ENCODE measurements at regions not wholly inside any gene's neighbourhood (a gene's known extent, or its start where the extent isn't known, plus 50 kb on each side); places are given as distances from the start of the nearest gene placed in this dataset.

DNA sequence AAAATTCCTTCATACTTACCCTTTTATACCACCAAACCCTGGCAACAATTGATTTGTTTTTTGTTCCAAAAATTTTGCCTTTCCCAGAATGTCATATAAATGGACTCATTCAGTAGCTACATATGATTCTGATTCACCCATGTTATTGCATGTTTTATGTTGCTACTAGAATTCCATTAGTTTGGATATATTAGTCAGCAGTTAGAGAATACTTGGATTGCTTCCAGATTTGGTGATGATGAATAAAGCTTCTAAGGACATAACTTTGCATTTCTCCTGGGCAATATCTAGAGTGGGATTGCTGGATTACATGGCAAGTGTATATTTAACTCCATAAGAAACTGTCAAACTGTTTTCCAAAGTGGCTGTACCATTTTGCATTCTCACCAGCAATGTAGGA lies 806.9 kb downstream of the DNAJB9 start:
- TF ChIP-seq, protein P1, sequence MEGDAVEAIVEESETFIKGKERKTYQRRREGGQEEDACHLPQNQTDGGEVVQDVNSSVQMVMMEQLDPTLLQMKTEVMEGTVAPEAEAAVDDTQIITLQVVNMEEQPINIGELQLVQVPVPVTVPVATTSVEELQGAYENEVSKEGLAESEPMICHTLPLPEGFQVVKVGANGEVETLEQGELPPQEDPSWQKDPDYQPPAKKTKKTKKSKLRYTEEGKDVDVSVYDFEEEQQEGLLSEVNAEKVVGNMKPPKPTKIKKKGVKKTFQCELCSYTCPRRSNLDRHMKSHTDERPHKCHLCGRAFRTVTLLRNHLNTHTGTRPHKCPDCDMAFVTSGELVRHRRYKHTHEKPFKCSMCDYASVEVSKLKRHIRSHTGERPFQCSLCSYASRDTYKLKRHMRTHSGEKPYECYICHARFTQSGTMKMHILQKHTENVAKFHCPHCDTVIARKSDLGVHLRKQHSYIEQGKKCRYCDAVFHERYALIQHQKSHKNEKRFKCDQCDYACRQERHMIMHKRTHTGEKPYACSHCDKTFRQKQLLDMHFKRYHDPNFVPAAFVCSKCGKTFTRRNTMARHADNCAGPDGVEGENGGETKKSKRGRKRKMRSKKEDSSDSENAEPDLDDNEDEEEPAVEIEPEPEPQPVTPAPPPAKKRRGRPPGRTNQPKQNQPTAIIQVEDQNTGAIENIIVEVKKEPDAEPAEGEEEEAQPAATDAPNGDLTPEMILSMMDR (IDR thresholded peaks at IDR 0.05; ENCODE audit: insufficient read depth, low read length) = no peak
- TF ChIP-seq POLR2AphosphoS5 (IDR thresholded peaks at IDR 0.05; ENCODE audit: low read depth) (no peak), GABPA (IDR thresholded peaks at IDR 0.05; ENCODE audit: low read depth) (no peak)
- TF ChIP-seq, protein P2, sequence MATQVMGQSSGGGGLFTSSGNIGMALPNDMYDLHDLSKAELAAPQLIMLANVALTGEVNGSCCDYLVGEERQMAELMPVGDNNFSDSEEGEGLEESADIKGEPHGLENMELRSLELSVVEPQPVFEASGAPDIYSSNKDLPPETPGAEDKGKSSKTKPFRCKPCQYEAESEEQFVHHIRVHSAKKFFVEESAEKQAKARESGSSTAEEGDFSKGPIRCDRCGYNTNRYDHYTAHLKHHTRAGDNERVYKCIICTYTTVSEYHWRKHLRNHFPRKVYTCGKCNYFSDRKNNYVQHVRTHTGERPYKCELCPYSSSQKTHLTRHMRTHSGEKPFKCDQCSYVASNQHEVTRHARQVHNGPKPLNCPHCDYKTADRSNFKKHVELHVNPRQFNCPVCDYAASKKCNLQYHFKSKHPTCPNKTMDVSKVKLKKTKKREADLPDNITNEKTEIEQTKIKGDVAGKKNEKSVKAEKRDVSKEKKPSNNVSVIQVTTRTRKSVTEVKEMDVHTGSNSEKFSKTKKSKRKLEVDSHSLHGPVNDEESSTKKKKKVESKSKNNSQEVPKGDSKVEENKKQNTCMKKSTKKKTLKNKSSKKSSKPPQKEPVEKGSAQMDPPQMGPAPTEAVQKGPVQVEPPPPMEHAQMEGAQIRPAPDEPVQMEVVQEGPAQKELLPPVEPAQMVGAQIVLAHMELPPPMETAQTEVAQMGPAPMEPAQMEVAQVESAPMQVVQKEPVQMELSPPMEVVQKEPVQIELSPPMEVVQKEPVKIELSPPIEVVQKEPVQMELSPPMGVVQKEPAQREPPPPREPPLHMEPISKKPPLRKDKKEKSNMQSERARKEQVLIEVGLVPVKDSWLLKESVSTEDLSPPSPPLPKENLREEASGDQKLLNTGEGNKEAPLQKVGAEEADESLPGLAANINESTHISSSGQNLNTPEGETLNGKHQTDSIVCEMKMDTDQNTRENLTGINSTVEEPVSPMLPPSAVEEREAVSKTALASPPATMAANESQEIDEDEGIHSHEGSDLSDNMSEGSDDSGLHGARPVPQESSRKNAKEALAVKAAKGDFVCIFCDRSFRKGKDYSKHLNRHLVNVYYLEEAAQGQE (IDR thresholded peaks at IDR 0.05; ENCODE audit: insufficient replicate concordance, low read depth) = no peak

Measured in HL-60 (cell line).